ENCODE measurements at regions not wholly inside any gene's neighbourhood (a gene's known extent, or its start where the extent isn't known, plus 50 kb on each side); places are given as distances from the start of the nearest gene placed in this dataset.

- 63 to 75% methylated on average over 2 of the region's 2 CpGs for WGBS, 2 donors
Measured at GRCh38 chr6:9464583-9464982, 950.3 kb downstream of the TFAP2A start.

DNA sequence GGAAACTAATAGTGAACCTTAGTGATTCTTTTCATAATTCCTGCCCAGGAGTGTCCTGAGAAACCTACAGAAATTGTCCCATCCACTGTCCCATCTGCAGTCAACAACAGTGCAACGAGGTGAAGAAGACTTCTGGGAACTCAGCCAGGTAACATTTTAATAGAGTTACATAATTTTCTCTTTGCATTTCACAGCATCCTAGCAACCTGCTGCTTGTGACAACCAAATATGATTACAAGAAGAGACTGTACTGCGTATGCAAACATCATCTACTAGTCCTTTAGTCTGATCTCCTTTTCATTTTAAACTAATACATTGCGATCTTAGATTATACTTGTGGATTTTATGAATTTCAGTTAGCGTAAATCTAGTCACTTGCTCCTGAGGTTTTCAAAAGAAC is 951.6 kb downstream of the TFAP2A start:
- no peak for DNase-seq
- Histone ChIP-seq H3K4me3 (no peak overlapping the region), H3K27ac (no peak overlapping the region), H3K9me3 (no peaks in the 10 kb centered on the region), H3K4me1 (no peaks in the 10 kb centered on the region), H3K36me3 (no peaks in the 10 kb centered on the region), H3K27me3 (no peaks in the 10 kb centered on the region)
- 66% methylated on average over 4 of the region's 4 CpGs for WGBS, 2 donors
- intact Hi-C loops (cut with DNase I): no loop called here
- ATAC-seq: no peak
- TF ChIP-seq, protein P1, sequence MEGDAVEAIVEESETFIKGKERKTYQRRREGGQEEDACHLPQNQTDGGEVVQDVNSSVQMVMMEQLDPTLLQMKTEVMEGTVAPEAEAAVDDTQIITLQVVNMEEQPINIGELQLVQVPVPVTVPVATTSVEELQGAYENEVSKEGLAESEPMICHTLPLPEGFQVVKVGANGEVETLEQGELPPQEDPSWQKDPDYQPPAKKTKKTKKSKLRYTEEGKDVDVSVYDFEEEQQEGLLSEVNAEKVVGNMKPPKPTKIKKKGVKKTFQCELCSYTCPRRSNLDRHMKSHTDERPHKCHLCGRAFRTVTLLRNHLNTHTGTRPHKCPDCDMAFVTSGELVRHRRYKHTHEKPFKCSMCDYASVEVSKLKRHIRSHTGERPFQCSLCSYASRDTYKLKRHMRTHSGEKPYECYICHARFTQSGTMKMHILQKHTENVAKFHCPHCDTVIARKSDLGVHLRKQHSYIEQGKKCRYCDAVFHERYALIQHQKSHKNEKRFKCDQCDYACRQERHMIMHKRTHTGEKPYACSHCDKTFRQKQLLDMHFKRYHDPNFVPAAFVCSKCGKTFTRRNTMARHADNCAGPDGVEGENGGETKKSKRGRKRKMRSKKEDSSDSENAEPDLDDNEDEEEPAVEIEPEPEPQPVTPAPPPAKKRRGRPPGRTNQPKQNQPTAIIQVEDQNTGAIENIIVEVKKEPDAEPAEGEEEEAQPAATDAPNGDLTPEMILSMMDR (IDR thresholded peaks at IDR 0.05): no peak

More at GRCh38 chr6:9464583-9464982, 950.3 kb downstream of the TFAP2A start:
- ATAC-seq: no peak
- Histone ChIP-seq H3K36me3 (no peaks in the 10 kb centered on the region), H3K9me3 (no peaks in the 10 kb centered on the region), H3K27ac (no peak overlapping the region), H3K4me3 (no peak overlapping the region), H3K4me1 (no peaks in the 10 kb centered on the region), H3K27me3 (no peaks in the 10 kb centered on the region)
- intact Hi-C loops (cut with DNase I): no loop called here
- DNase-seq: no peak
- TF ChIP-seq, protein P1 (IDR thresholded peaks at IDR 0.05): no peak

DNA sequence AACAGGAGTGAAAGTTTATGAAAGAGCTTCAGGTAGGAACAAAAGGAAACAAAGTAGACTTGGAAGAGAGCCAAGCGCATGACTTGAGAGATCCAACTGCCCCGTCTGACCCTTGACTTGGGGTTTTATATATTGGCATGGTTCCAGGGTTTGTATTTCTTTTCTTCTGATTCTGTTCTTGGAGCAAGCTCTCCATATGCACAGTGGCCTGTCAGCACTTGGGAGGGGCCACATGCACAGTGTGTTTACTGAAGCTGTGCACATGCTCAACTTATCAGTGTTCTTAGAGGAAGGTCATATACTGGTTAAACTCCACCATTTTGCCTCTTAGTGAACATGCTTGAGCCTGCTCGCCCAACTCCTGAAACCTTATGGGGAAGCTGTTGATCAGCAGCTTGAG is 953.7 kb downstream of the TFAP2A start:
- no peak overlapping the region for H3K4me3 ChIP-seq
- H3K27me3 ChIP-seq: no peaks in the 10 kb centered on the region
- no peaks in the 10 kb centered on the region for H3K9me3 ChIP-seq
- ATAC-seq (no peak), DNase-seq (no peak)
- intact Hi-C loops (cut with DNase I): no loop called here
- TF ChIP-seq, protein P1 (IDR thresholded peaks at IDR 0.05): no peak
- 74% methylated on average over 3 of the region's 3 CpGs for WGBS, 2 donors
- no peaks in the 10 kb centered on the region for H3K36me3 ChIP-seq
- no peak overlapping the region for H3K27ac ChIP-seq
- H3K4me1 ChIP-seq: no peaks in the 10 kb centered on the region

- no peak for ATAC-seq
- TF ChIP-seq, protein P1 (IDR thresholded peaks at IDR 0.05): no peak
Measured at GRCh38 chr6:9458424-9458823, 956.5 kb downstream of the TFAP2A start.

More at GRCh38 chr6:9458424-9458823, 956.5 kb downstream of the TFAP2A start:
- DNase-seq: no peak
- intact Hi-C loops (cut with DNase I): no loop called here
- no peaks in the 10 kb centered on the region for H3K9me3 ChIP-seq
- H3K27ac ChIP-seq: no peak overlapping the region
- WGBS, 2 donors: 73 to 81% methylated on average over 1 of the region's 1 CpG
- no peaks in the 10 kb centered on the region for H3K4me1 ChIP-seq
- H3K36me3 ChIP-seq: no peaks in the 10 kb centered on the region
- H3K4me3 ChIP-seq: no peak overlapping the region
- H3K27me3 ChIP-seq: no peaks in the 10 kb centered on the region
